GM18505 (cell line): ENCODE measurements at regions not wholly inside any gene's neighbourhood (a gene's known extent, or its start where the extent isn't known, plus 50 kb on each side); places are given as distances from the start of the nearest gene placed in this dataset.

Experiments used
- ATAC-seq: cut with Tn5 transposase; IDR thresholded peaks from one replicate; pipeline ENCODE4 v1.9.1; 2021; ENCODE audit not compliant: unreplicated experiment
- POLR2A ChIP-seq: IDR thresholded peaks from 4 replicates; pipeline ENCODE4 v1.6.1; 2011; ENCODE audit warnings: borderline replicate concordance; ENCODE audit not compliant: insufficient read depth, insufficient read length; ENCODE audit errors: extremely low read depth

DNA sequence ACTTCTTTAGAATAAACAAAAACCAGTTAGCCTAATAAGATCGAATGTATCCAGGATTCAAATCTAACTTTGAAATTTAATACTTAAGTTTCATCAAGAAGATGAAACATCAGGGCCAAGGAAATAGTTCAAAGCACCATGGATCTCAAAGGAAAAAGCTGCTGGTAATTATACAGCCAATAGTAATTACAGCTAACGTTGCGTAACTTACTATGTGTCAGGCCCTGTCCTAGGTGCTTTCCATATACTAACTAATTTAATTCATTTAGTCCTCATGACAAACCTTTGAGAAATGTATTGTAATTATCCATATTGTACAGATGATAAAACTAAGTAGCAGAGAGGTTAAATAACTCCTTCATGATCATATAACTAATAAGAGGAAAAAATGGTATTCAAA is 598.6 kb downstream of the NYAP2 start:
- no peak for TF ChIP-seq POLR2A
- no peak for ATAC-seq

DNA sequence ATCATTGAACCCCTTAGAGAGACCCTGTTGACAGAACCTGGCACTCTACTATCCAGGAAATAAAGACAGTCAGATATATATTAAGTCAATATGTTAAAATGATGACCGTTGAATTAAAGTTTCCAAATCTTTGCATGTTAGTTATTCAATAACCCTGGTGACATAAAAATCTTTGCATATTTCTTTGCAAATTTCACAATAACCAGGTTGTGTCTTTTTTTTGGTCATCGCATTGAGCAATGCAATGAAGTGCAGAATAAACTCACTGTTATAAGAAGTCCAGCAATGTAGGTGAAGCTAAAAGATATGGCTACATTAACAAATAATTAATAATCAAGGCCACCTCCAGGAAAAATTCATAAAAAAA is 596.9 kb downstream of the NYAP2 start:
- no peak for TF ChIP-seq POLR2A

DNA sequence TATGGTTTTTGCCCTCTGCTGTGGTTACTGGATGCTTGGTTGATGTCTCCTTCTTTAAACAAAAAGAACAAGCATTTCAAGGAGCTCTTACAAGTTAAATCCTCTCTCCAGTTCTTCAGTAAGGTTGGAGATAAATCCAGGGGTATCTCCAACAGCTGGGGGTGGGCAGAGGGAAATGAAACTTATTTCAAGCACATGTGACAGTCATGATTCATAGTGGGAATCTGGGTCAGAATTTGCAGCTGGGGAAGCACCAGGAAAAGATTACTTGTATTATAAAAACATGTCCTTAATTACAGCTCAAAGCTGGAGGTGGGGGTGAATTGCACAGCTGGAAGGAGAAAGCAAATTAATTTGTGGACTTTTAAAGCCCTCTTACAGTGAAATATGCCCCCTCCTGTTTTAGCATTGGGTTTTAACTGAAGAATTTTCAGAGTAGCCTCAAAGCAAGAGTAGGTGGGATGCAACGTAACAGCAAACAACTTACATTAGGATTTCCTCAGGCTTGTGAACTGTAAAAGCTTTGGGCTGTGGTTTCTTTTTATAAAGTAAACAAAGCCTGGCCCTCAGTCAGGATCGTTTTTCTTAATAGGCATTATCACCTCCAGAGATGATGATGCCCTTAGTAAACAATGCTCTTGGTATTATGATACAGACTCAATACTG is 596.4 kb downstream of the NYAP2 start:
- ATAC-seq: no peak
- no peak for TF ChIP-seq POLR2A

More for the DNA sequence above, 596.9 kb downstream of the NYAP2 start:
- ATAC-seq: no peak

DNA sequence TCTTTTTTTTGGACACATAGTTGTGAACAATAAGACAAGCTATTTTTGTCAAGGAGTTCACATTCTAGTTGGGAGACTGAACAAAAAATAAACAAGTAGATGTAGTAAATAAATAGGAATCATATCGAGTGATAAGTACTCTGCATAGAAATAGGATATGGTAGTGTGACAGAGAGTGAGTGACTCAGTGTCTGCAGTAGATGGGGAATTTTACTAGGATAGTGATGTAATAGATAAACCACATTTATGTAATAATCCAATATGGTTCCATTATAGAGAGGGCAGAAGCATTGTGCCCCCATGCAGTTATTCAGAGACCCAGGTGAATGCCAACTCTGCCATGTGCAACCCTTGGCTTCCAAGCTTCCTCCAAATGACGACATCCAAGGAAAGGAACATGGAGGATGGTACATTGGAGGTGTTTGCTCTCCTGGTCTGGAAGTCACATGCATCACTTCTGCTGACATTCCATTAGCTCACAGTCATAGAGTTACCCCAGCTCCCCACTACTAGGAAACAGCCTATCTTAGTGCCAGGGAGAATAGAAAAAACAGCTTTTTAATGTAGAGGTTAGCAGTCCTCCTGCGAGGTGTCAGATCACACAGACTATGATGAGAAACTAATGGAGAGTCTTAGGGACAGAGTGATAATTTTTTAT is 595.4 kb downstream of the NYAP2 start:
- no peak for TF ChIP-seq POLR2A
- ATAC-seq: no peak

DNA sequence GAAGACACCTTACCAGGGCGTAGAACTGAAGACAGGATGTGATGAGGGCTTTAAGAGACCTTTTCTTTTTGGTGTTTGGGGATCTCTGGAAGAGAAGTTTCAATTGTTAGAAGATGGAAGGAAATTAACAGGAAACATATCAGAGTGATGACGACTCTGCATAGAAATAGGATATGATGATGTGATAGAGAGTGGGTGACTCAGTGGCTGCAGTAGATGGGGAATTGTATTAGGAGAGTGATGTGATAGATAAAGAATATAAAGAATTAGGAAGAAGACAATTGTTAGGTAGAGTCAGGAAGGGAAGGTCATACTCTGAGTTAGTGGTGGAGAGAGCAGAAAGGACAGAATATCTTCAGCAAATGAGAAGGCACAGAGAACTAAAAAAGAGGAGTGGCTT is 593.9 kb downstream of the NYAP2 start:
- no peak for TF ChIP-seq POLR2A
- no peak for ATAC-seq

DNA sequence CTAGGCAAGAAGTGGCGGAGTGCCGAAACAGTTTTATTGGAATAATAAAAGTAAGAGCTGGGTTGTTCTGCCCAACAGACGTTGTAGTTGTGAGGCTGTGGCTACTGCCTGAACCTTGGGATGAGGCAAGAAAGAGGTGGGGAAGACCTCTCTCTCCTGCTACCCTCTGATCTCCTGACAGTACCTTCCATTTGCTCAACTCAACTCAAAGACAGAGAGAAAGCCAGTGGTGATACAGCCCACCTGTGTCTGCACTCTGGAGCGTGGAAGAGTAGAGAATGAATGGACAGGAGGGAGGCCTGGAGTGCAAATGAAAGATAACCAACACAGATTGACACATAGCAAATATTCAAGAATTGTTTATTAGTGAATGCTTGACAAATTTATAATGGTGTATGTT is 590.3 kb downstream of the NYAP2 start:
- no peak for TF ChIP-seq POLR2A
- no peak for ATAC-seq

DNA sequence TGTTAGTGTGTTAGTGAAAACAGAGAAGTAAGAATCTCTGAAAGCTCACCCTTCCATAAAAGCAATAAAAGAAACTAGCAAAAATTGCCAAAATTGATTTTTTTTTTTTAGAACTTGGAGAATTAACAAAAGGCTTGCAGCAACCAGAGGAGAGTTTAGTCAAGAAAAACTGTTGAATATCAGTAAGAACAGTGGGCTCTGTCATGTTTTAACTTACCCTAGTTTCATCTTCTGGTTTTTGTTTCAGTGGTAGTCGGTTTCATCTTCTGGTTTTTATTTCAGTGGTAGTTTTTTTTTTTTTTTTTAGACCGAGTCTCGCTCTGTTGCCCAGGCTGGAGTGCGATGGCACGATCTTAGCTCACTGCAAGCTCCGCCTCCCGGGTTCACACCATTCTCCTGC is 580.9 kb downstream of the NYAP2 start:
- no peak for TF ChIP-seq POLR2A
- no peak for ATAC-seq

DNA sequence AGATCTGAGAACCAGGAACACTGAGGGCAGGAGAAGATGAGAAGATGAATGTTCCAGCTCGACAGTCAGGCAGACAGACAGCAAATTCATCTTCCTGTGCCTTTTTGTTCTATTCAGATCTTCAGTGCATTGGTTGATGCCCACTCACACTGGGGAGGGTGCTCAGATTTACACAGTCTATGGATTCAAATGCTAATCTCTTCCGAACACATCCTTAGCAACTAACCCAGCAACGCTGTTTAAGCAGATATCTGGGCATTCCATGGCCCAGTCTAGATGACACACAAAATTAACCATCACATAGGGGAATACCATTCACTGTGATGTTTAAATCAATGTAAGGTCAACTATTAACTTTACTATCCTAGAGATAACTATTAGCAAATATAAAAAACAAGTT is 571.9 kb downstream of the NYAP2 start:
- TF ChIP-seq POLR2A: no peak
- no peak for ATAC-seq

DNA sequence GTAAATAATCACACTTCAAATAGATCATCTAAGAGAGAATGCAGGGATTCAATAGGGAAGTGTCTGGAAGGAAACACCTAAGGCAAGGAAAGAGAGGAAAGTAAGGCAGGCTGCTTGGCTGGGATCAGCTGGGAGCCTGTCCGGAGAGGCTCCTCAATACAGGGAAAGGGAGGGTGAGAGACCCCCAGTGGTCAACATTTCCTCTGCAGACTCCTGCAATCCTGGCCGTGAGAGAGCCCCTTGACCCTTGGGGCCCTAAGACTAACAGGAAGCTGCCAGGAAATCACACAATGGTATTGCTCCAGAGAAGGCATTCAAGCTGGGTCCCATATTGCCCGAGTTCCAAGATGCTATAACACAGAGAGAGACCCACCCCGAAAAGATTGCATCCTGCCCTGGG is 549.4 kb downstream of the NYAP2 start:
- no peak for ATAC-seq
- no peak for TF ChIP-seq POLR2A

DNA sequence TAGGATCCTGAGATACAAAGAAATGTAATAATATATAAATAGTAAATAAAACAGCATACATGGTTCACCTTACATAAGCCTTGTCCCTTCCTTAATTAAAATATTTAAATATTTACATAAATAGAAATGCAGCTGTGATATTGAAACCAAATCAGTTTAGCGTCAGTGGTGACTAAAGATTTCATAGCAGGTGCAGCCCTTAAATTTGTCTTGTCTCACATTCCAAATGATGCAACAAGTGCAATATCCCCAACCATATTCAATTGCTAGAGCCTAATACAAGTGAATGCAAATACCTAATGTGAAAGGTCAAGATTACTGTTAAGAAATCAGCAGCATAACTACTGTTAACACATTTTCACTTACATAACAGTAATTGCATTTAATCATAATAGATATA is 539.5 kb downstream of the NYAP2 start:
- TF ChIP-seq POLR2A: no peak
- no peak for ATAC-seq

DNA sequence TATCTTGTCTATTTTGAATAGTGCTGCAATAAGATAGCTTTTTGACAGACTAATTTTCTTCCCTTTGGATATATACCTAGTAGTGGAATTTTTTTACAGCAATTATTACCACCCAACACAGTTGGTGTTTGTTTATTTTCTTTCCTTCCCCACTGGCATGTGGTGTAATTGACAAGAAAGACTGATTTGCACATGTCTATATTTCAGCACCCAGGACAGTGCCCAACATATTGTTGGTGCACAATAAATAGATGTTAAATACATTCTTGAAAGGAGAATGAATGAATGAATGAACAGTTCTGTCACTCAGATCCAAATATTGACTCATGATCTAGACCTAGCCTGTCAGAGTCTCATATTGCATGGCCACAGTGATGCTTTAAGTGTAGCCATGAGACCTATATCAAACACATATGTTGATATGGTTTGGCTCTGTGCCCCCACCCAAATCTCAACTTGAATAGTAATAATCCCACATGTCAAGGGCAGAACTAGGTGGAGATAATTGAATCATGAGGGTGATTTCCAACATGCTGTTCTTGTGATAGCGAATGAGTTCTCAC is 538.2 kb downstream of the NYAP2 start:
- ATAC-seq: no peak
- no peak for TF ChIP-seq POLR2A

DNA sequence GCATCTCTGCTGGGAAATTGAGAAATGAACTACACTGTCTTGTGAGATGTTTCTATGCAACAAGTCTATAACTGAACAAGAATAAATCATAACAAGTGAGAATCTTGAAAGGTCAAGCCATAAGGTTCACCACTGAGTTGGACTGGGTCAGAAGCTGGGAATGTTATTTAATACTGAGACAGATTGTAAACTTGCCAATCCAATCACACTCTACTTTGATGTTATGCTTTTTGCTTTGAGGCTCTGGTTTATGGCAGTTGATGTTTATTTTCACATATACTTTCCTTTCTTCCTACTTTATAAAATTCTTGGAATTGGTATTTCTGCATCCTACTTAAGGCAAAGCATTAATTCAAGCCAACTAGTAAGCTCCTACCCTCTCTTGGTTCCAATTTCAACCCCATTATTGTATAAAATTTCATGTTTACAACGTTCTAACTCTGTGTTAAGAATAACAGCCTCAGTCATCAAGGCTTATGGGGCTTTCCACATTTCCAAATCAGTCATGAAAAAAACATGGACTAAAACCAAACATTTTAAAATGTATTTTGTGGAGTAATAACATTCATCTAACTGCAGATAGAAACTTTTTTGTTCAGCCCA is 533.4 kb downstream of the NYAP2 start:
- ATAC-seq: no peak
- no peak for TF ChIP-seq POLR2A

DNA sequence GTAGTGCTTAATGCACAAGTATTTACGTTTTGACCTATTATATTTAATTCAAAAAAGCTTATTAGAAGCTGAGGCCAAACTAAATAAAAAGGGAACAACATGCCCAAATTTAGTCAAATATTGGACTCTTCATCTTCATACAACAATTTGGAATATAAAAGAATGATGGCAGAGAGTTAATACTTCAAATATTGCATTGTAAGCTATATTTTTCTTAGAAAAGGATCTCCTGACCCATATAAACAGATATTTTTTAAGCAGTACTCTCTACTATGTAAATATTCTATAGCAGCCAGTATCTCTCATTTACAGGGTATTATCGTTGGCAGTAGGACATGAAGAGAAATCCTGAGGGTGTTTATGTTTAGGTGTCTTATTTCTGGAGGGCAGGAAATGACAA is 531.2 kb downstream of the NYAP2 start:
- no peak for ATAC-seq
- no peak for TF ChIP-seq POLR2A
